GM13976 (cell line): ENCODE measurements at regions not wholly inside any gene's neighbourhood (a gene's known extent, or its start where the extent isn't known, plus 50 kb on each side); places are given as distances from the start of the nearest gene placed in this dataset.

Source experiments
- DNase-seq: peaks from one replicate; pipeline ENCODE4 v3.0.0; 2012; ENCODE audit warnings: low spot score
- CTCF ChIP-seq: IDR thresholded peaks from 2 replicates; pipeline ENCODE4 v1.5.1; 2012; ENCODE audit warnings: borderline replicate concordance, mild to moderate bottlenecking; ENCODE audit not compliant: insufficient read depth; ENCODE audit errors: extremely low read depth, missing control alignments, control extremely low read depth
- in situ Hi-C: fragments of 300-500 bp; cut with MboI; formaldehyde crosslinking; loops from one replicate; pipeline ENCODE4 v1.12.0; 2022; ENCODE audit warnings: low sequenced_read_pairs, mixed read lengths, inconsistent platforms; ENCODE audit not compliant: unreplicated experiment

- in situ Hi-C loops: no loop called here
- no peak for DNase-seq
- no peak for TF ChIP-seq CTCF
Observed at GRCh38 chr6:102679865-102680264, 1286.4 kb downstream of the GRIK2 start.

- no peak for DNase-seq
- in situ Hi-C loops: no loop called here
- no peak for TF ChIP-seq CTCF
Observed at GRCh38 chr6:102677225-102677624, 1283.7 kb downstream of the GRIK2 start.

- TF ChIP-seq CTCF: no peak
- DNase-seq: no peak
- in situ Hi-C loops: no loop called here
Observed at GRCh38 chr6:102670735-102671134, 1277.2 kb downstream of the GRIK2 start.

GRCh38 chr6:102662851-102663250 is 1269.3 kb downstream of the GRIK2 start:
- no peak for DNase-seq
- in situ Hi-C loops: no loop called here
- no peak for TF ChIP-seq CTCF

GRCh38 chr6:102660303-102660702 is 1266.8 kb downstream of the GRIK2 start:
- TF ChIP-seq CTCF: no peak
- no peak for DNase-seq
- in situ Hi-C loops: no loop called here

GRCh38 chr6:102655823-102656222 is 1262.3 kb downstream of the GRIK2 start:
- TF ChIP-seq CTCF: no peak
- no peak for DNase-seq
- in situ Hi-C loops: no loop called here

- no peak for TF ChIP-seq CTCF
- in situ Hi-C loops: no loop called here
- no peak for DNase-seq
Observed at GRCh38 chr6:102641426-102641825, 1247.9 kb downstream of the GRIK2 start.
